GM19351 (cell line): ENCODE measurements at regions not wholly inside any gene's neighbourhood (a gene's known extent, or its start where the extent isn't known, plus 50 kb on each side); places are given as distances from the start of the nearest gene placed in this dataset.
"Not testable (repeated sequence)": the region's sequence is repeated elsewhere in the genome, so short reads cannot be mapped to it uniquely, and the experiment has no call there.

ENCODE experiments used
- ATAC-seq: cut with Tn5 transposase; IDR thresholded peaks from one replicate; pipeline ENCODE4 v1.9.1; 2021; ENCODE audit warnings: mild to moderate bottlenecking, moderate library complexity; ENCODE audit not compliant: unreplicated experiment

DNA sequence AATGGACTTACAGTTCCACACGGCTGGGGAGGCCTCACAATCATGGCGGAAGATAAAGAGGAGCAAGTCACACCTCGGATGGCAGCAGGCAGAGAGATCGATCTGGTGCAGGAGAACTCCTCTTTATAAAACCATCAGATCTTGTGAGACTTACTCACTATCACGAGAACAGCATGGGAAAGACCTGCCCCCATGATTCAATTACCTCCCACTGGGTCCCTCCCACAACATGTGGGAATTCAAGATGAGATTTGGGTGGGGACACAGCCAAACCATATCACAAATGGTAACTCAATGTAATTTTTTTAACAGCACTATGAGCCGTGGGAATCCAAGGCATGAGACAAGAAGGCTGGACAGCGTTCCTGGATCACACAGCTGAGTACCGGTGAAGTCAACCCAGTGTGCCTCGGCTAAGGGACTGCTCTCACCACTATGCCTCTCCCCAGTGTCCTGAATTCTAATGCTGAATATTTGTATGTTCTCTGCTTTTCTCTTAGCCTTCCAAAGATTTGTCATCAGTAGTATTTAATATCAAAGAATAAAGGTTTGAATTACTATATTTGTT, 84.3 kb downstream of the IRS2 start:
- not testable (repeated sequence) for ATAC-seq

DNA sequence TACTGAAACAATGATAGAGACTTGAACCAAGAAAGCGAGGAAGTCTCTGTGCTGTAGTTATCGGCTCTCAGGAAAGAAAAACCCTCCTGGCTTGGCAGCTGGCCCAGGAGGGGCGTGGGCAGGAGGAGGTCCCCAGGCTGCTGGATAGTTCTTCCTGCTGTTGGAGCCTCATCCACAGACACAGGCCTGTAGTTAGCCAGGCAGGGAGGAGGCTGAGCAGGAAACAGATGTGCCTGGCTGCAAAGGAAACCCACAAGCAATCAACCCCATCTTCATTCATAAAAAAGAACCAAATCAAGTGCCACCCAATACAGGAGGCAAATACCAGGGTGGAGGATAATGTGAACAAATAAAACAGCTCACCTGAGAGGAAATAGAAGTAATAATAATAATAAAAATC, 86.2 kb downstream of the IRS2 start:
- ATAC-seq = no peak

DNA sequence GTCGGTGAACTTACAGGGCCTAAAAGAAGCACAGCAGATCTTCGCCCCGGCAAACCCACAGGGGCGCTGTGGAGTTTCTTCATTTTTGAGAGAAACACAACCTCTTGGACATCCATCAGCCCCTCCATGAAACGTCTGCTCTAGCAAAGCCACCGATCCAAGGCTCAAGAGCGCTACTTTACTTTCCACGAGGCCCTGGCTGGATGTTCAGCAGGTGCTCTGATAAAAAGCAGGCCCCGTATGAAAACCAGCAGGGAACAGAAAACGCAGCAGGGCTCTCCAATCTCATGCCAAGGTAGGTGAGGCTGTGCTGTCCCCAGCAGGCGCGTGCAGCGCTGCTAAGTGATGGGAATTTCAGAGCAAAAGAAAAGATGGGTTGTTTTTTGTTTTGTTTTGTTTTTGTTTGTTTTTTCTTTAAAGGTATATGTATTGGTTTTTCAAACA, 86.7 kb downstream of the IRS2 start:
- no peak for ATAC-seq

DNA sequence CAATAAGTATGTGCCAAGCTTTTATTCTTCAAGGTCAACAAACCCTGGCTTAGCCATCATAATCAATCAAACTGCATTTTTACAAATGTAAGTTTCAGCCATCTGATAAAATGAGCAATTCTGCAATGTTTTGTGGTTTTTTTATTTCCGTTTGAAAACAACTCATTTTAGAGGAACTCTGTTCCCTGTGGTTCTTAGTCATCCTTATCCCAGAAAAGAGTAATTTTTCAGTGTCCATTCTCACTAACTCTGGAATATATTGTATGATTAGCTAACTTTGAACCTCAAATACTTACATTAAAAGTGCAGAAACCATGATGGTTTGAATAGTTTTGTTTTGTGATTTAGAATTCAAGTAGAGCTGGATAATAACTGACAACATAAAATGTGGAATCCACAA, 87.6 kb downstream of the IRS2 start:
- ATAC-seq = no peak

DNA sequence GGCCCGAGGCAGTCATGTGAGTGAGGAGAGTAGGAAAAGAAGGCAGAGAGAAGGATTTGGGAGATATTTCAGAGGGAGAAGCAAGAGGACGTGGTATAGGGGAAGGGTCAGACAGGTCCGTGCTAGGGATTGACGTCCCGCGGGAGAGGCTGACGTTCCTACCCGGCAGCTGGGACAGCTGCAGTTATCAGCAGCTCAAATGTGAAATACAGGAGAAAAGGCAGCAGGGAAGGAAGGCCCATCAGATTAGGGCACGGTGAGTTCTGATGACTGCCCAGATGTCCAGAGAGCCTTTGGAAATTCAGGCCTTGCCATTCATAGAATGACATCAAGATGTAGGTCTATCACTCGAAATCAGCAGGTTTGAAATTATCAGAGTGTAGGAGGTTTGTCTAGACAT, 88.4 kb downstream of the IRS2 start:
- ATAC-seq = no peak

DNA sequence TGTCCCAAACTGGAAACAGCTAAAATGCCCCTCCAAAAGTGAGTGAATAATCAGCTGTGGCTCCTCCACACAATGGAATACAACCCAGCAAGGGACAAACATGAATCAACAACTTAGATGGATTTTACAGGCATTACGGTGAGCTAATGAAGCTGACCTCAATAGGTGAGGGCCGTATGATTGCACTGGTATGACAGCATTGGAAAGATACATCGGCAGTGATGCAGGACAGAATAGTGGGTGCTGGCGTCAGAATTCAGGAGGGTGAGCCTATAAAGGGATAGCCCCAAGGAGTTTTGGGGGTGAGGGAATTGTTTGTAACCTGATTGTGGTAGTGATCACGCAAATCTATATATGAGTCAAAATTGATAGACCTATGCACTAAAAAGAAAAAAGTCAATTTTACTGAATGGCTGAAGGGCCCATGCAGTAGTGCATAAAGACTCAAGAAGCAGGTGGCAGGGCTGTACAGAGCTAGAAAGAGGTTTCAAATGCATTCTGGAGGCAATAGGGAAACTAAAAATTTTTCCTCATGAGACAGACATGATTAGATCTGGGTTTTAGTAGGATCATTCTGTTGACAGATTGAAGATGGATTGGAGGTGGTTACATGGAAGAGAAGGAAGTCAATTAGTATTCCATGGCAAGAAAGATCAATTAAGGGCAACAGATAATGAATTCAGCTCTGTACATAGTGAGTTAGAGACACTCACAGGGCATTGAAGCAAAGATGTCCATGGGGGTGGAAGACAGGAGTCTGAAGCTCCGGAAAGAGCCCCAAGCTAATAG, 90.8 kb downstream of the IRS2 start:
- ATAC-seq = no peak

DNA sequence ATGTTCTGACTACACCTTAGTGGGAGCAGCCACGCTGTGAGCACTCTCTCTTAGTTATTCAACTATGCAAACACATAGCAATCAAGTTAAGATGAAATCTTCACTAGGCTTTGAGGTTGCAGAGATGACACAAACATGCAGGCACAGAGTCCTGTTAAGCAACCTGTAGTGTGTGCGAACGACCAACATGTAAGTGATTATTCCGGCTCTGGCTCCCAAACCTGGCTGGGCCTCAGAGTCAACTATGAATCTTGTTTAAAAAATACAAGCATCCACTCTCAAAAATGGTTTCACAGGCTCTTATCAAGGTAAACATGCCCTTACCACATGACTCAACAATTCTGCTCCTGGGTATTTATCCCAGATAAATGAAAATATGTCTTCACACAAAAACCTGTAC, 91.4 kb downstream of the IRS2 start:
- no peak for ATAC-seq

DNA sequence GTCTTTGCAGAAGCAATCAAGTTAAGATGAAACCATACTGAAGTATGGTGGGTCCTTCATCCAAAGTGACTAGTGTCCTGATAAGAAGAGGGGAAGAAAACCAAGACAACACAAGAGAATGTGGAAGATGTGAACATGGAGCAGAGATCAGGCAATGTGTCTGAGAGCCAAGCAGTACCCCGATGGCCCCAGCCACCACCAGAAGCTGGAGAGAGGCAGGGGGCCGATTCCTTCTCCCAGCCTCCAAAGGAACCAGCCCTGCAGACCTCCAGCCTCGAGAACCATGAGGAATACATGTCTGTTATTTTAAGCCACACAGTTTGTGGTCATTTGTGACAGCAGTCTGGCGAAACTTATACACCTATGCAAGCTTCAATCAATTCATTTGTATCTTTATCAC, 93.2 kb downstream of the IRS2 start:
- ATAC-seq = no peak

DNA sequence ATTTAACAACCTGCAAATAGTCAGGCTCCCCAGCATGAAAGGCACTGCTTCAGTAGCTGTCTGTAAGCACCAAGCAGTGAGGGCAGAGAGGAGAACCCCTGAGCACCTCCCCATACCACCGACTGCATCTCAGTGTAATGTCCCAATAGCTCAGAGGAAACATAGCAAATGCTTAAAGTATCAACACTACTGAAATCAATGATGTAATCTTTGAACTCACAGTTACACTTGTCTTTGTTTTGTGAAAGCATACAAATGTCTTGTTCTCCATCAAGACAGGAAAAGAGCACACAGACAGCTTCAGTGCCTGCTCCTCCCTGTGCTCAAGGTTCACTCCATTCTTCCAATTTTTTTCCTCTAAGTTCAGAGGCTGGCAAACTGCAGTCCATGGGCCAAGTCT, 94.7 kb downstream of the IRS2 start:
- no peak for ATAC-seq

DNA sequence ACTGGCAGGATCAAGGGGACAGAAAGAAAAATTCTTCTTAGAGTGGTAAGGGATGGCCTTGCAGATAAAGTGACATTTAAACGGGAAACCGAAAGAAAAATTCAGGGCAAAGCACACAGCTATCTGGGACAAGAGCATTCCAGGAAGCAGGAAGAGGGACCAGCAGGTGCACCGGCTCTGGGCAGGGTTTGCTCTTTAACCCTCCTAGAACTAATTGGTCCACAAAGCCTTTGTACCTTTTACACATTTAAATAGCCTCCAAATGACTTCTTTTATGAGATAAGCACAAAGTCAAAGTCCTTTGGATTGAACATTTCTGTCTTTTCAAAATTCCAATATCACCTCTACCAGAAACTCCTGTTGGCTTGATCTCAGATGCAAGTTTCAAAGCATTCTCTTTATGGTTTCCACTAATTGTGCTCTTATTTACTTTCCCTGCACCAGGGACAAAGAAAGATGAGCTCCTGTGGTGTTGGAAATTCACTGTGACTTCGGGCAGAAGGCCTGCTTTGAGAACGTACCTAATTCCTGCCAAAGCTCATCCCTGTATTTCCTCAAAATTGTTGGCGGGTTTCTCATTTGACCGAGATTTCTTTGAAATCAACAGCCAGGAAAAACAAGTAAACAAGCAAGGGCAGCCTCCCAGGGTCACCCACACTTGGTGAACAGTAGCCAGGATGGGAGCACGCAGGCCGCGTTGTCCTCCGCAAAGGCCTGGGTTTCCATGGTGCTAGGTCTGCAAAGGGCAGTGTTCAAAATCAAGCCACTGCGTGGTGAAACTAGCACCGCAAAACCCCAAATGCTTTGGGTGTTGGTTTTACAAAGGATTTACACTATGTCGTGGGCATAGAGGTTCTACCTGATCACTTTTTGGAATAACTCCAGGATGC, 98.6 kb downstream of the IRS2 start:
- ATAC-seq = no peak

DNA sequence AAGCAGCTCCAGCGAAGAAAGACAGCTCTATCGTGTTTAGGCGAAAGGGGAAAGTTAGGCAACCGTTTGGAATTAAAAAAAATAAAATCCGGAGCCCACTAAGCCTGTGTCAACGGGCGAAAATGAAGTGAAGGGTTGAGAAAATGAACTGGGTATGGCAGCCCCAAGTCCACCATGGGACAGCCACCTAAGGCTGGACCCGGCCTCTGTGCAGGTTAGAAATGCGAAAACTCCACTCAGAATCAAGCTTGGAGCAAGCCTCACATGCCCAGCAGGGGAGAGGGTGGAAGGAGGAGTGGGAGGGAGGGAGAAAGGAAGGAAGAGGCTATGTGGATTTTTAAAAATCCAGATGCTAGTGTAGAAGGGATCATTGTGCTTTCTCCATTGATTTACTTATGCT, 101.2 kb downstream of the IRS2 start:
- no peak for ATAC-seq

DNA sequence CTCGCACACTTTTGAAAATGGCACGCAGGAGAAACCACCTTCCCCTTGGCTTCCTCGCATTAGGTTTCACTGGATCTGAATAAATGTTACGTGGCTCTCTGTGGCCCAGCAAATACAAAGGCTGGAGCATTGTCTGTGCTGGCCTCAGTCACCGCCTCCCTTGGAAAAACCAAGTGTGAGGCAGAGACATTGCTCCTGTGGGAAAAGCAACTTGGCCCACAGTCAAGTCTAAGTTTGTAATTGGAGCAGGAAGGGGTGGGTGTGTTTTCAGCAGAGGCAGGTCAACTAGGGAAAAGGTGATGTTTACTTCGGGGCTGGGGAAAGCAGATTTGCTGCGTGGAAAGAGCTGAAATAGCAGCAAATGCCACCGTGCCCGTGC, 101.6 kb downstream of the IRS2 start:
- ATAC-seq = no peak

DNA sequence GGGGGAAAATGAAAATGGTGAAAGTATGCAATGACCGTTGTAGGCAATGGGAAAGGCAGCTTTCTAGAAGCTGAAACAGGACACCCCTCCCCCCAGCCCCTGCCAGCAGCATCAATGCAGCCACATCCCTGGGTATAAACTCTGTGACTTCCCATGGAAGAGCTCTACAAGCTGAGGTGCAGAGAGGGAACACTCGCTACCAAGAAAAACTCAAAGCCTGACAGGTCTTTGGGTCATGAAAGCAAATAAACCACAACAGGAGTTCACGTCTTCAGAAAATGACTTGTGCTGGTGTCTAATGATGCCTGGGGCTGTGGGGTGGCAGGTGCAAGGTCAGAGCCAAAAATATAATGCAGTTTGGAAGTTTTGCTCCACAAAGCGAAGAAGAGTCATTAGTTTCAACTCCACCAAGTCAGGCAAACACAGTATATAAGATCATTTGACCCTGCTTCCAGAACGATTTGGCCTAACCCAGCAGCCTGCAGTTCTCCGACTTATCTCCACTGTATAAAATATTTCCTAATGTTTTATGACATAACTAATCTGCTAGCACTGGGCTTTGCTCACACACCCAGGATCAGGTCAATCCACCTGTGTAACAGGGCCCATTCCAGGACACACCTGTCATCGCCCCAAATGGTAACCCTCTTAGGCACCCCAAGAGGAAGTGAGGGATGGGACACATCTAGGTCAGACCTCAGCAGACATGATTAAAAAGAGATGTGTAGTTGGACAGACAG, 102.1 kb downstream of the IRS2 start:
- ATAC-seq = no peak

DNA sequence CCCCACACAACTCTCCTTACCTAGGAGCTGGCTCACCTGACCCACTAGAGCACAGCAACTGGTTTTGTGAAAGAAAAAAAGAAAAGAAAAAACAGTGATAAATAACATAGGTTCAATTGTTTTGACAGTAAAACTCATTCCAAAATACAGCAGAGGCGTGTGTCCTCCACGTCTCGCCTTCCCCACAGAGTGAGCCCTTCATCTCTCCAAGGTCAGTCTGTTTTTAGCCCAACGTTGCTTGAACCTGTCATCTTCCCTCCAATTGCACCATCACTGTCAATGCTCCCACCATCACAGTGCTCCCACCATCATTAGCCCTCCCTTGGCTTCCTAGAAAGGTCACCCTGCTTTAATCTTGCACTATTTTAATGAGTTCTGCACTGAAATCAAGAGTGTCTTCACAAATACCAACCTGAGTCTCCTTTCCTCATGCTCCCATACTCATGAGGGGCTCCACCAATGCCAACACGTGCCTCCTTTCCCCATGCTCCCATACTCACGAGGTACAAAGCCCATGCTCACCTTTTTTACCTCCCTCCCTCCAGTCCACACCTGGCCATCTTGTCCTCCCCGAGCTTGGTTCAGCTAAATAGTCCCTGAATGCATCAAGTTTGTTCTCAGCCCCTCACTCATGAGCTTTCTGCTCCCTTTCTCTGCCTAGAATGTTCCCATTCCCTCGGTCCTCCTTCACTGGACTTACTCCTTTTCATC, 103.7 kb downstream of the IRS2 start:
- ATAC-seq = no peak

DNA sequence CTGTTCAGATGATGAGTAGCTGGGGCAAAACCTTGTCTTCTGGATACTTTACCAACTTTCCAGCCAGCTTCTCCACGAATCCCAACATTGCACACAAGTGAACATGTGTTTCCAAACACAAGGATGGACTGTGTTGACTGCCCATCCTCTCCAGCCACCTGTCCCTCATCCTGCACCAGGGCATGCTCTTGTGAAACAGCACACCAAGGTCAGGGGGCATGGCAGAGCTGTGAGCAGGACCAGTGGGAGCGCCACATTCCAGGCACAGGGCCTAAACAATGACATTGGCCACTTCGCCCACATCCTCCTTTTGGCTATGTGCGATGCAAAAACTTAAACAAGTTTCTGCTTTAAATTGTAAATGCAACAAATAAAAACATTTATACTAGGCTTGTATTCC, 105.5 kb downstream of the IRS2 start:
- no peak for ATAC-seq

DNA sequence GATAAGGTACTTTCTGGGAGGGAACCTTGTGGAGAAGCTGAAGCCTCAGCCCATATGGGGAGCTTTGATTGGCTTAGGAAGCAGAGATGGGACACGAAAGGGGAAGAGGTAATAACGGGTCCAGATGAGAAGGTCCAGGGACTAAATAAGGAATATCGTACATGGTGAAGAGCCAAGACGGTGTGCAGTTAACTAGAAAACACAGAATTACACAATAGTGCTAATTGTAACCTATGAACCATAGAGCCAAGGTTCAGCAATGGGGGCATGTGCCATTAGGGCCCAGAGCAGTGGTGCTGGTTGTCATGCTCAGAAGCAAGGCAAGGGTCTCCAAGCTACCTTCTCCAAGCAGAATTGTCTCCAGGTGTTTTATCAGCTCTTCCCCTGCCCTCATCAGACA, 106.1 kb downstream of the IRS2 start:
- no peak for ATAC-seq

DNA sequence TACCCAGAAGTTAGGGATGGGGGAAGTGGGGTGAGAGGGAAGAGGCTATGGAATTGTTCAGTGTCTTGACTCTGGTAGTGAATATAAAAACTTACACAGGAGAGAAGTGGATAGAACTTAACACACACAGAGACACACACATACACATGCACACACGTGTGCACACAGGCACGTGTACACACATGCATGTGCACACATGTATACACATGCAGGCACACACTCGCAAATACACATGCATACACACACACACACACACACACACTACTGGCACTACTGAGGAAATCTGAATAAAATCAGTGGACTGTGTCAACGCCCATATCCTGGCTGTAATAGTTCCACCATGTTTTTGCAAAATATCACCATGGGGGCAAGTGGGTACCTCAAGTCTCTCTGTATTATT, 107.9 kb downstream of the IRS2 start:
- ATAC-seq = no peak

DNA sequence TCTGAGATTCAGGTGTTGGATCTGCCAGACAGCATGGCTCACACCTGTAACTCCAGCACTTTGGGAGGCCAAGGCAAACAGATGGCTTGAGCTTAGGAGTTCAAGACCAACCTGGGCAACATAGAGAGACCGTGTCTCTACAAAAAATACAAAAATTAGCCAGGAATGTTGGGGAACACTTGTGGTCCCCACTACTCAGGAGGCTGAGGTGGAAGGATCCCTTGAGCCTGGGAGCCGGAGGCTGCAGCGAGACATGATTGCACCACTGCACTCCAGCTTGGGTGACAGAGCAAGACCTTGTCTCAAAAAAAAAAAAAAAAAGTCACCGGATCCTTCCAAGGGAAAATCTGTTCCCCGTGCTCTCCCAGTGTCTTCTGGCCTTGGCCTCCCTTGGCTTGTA, 109.2 kb downstream of the IRS2 start:
- no peak for ATAC-seq

DNA sequence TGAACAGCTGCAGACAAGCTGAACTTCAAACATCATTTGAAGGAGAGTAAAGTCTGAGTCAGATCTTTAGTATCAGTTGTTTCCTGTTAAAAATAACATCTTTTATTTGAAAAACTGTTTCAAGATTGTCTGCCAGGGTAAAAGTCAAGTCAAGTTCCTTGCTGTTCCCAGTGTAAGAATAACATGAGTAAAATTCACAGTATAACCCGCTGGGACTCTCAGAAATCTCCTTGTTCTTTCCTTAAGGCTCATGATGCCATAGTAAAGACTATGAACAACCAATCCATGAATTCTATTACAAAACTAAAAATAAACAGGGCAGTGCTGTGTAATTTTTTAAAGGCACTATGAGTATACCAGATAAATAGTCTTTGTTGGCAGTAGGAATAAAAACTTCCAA, 112.9 kb downstream of the IRS2 start:
- ATAC-seq = no peak

DNA sequence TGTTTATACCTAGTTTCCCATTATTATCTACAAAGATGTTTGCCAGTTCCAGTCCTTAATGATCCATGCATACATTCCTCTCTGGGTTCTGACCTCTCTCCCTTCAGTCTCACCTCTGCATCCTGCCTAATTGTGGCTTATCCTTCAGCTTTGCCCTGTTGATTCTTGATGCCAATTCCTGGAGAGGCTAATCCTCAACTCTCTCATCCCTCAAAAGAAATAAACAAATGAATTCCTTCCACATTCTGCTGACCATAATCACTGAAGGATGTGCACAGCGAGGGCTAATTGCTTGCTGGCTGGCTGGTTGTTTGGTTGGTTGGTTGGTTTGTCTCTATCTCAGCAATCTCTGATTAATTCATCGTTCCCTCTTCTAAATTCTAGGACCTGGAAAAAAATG, 113.8 kb downstream of the IRS2 start:
- ATAC-seq = no peak

DNA sequence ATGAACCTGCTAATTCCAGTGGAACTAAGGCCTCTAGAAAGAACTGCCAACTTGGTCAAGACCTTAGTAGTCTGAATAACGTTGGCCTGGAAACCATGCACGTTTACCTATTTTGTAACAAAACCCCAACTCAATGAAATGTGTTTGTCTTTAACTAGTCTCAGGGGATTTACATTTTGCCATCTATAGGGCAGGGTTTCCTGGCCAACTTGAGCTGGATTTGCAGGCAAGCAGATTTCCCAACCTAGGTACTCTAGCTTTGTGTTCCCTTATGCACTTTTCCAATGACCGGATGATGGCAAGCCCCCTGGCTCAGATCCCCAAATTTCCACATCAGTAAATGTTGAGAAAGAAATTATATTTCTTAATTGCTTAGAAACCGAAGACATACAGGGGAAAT, 114.5 kb downstream of the IRS2 start:
- no peak for ATAC-seq
